IMR-90 (cell line): ENCODE measurements at regions not wholly inside any gene's neighbourhood (a gene's known extent, or its start where the extent isn't known, plus 50 kb on each side); places are given as distances from the start of the nearest gene placed in this dataset.

ENCODE experiments used
- BHLHE40 ChIP-seq: fragments of 150-350 bp; IDR thresholded peaks from 2 replicates; pipeline ENCODE4 v1.6.1; 2016; ENCODE audit warnings: mild to moderate bottlenecking, low read depth, low read length
- CEBPB ChIP-seq: IDR thresholded peaks from 2 replicates; pipeline ENCODE4 v1.6.1; 2012; ENCODE audit warnings: low read depth, low read length, improper control_type of control experiment
- CTCF ChIP-seq: conservative IDR thresholded peaks from 2 replicates; pipeline ENCODE4 v1.5.1; 2012; ENCODE audit warnings: mild to moderate bottlenecking, low read depth, low read length, improper control_type of control experiment
- MXI1 ChIP-seq: IDR thresholded peaks from 2 replicates; pipeline ENCODE4 v1.6.1; 2012; ENCODE audit warnings: low read depth, mild to moderate bottlenecking, low read length, moderate library complexity, borderline replicate concordance
- POLR2A ChIP-seq: IDR thresholded peaks from 2 replicates; pipeline ENCODE4 v1.6.1; 2012; ENCODE audit warnings: mild to moderate bottlenecking, low read depth, low read length
- USF2 ChIP-seq: fragments of 150-350 bp; IDR thresholded peaks from 2 replicates; pipeline ENCODE4 v1.6.1; 2017; ENCODE audit warnings: mild to moderate bottlenecking, antibody characterized with exemption, low read length, low read depth

GRCh38 chr11:42205518-42205917 lies 746.1 kb upstream of the LRRC4C start:
- TF ChIP-seq CTCF (no peak), POLR2A (no peak), BHLHE40 (no peak), USF2 (no peak), CEBPB (no peak), MXI1 (no peak)
